HepG2 (cell line): ENCODE measurements at regions not wholly inside any gene's neighbourhood (a gene's known extent, or its start where the extent isn't known, plus 50 kb on each side); places are given as distances from the start of the nearest gene placed in this dataset.

Source experiments
- ATAC-seq: fragments of 200-7000 bp; cut with Tn5 transposase; 3 replicates; pipeline ENCODE4 v1.9.1; 2020; ENCODE audit warnings: mild to moderate bottlenecking, moderate library complexity
- BruUV-seq: library from RNA; stranded (reverse); fragments of 400-500 nt; replicated peaks from 2 replicates; lab custom pipeline; 2021; lab: Mats Ljungman, UMichigan
- CTCF ChIA-PET: fragments of 300-600 bp; formaldehyde crosslinking; extraction: SDS; loops from one replicate; lab custom pipeline; 2021; ENCODE audit warnings: low total read pairs, inconsistent platforms, low intra/inter-chr PET ratio; lab: Yijun Ruan, JAX
- POLR2A ChIA-PET: fragments of 350-600 bp; sonication (Branson Sonifier 250); formaldehyde crosslinking; loops from one replicate; lab custom pipeline; 2020; ENCODE audit warnings: antibody characterized with exemption, inconsistent platforms; lab: Yijun Ruan, JAX
- DNase-seq: peaks from one replicate; pipeline ENCODE4 v3.0.0-alpha.2; 2015; ENCODE audit warnings: low spot score
- FAIRE-seq: peaks from 3 replicates; lab custom pipeline; 2011; peaks lifted over from hg19 to GRCh38; lab: Jason Lieb, UNC
- H2AFZ ChIP-seq: one replicate; pipeline ENCODE4 v1.6.1; 2011; ENCODE audit warnings: low read length, inconsistent platforms
- H3K27ac ChIP-seq: fragments of 300-600 bp; 3 replicates; pipeline ENCODE4 v1.8.0; 2011; ENCODE audit warnings: mixed run types, mild to moderate bottlenecking, mixed read lengths, low read length, inconsistent platforms; ENCODE audit not compliant: insufficient read depth; ENCODE audit errors: extremely low read length
- H3K27me3 ChIP-seq, 2 experiments: fragments of 200-600 bp in 1 of 2; 2 replicates in 1 of 2; 3 replicates in 1 of 2; pipeline versions ENCODE4 v1.6.0 to v1.8.0; 2011; ENCODE audit warnings: low read length in 2 of 2, mild to moderate bottlenecking in 2 of 2, moderate library complexity in 2 of 2, inconsistent platforms in 1 of 2; ENCODE audit not compliant: insufficient read depth in 2 of 2, control insufficient read depth in 1 of 2
- H3K36me3 ChIP-seq, 2 experiments: fragments of 200-600 bp in 1 of 2; replicated peaks in 1 of 2; 2 replicates in 1 of 2; 3 replicates in 1 of 2; pipeline versions ENCODE4 v1.5.1 to v1.8.0; 2011; ENCODE audit warnings: low read length in 2 of 2, inconsistent platforms in 1 of 2; ENCODE audit not compliant: insufficient read depth in 2 of 2, control insufficient read depth in 1 of 2
- H3K4me1 ChIP-seq: 2 replicates; pipeline ENCODE4 v1.5.1; 2012; ENCODE audit warnings: low read length, inconsistent platforms; ENCODE audit not compliant: insufficient read depth
- H3K4me2 ChIP-seq: 2 replicates; pipeline ENCODE4 v1.6.0; 2011; ENCODE audit warnings: low read depth, low read length, inconsistent platforms
- H3K4me3 ChIP-seq, 3 experiments: fragments of 200-600 bp in 1 of 3; sonication (generic), shearing (Covaris generic) in 1 of 3; replicated peaks in 1 of 3; 2 replicates each; pipeline ENCODE4 v1.5.1; 2011 to 2016; ENCODE audit warnings: low read length in 3 of 3, inconsistent platforms in 2 of 3, low read depth in 2 of 3, mild to moderate bottlenecking in 2 of 3, control low read depth in 1 of 3, mixed read lengths in 1 of 3; ENCODE audit not compliant: insufficient read depth in 1 of 3
- H3K79me2 ChIP-seq: one replicate; pipeline ENCODE4 v1.6.1; 2011; ENCODE audit warnings: low read length, inconsistent platforms; ENCODE audit not compliant: insufficient read depth
- H3K9ac ChIP-seq: 2 replicates; pipeline ENCODE4 v1.6.0; 2011; ENCODE audit warnings: mild to moderate bottlenecking, low read depth, low read length, inconsistent platforms; ENCODE audit not compliant: insufficient read depth
- H3K9me3 ChIP-seq: 2 replicates; pipeline ENCODE4 v1.5.1; 2012; ENCODE audit warnings: mild to moderate bottlenecking, low read length
- H4K20me1 ChIP-seq: 2 replicates; pipeline ENCODE4 v1.6.0; 2011; ENCODE audit warnings: inconsistent platforms, mild to moderate bottlenecking, low read length, moderate library complexity; ENCODE audit not compliant: insufficient read depth
- HNF1A ChIP-seq, 2 experiments: sonication (generic) in 1 of 2; formaldehyde crosslinking in 1 of 2; IDR thresholded peaks; 2 replicates each; pipeline versions ENCODE4 v1.4.0 to v1.6.1; 2016 to 2020; ENCODE audit warnings: borderline replicate concordance in 1 of 2, low read depth in 1 of 2, mild to moderate bottlenecking in 1 of 2, missing genetic modification reagents in 1 of 2
- JARID2 ChIP-seq: sonication (generic); formaldehyde crosslinking; IDR thresholded peaks from 2 replicates; pipeline ENCODE4 v1.8.1; 2023; ENCODE audit warnings: missing genetic modification reagents, inconsistent platforms; ENCODE audit not compliant: insufficient replicate concordance
- NFIC ChIP-seq: IDR thresholded peaks from 2 replicates; pipeline ENCODE4 v1.6.1; 2012; ENCODE audit warnings: mild to moderate bottlenecking, low read length, inconsistent platforms
- RFXAP ChIP-seq: sonication (generic); formaldehyde crosslinking; IDR thresholded peaks from 2 replicates; pipeline ENCODE4 v1.4.0; 2020; ENCODE audit warnings: missing genetic modification reagents, borderline replicate concordance
- ZNF101 ChIP-seq: sonication (generic); formaldehyde crosslinking; IDR thresholded peaks from 2 replicates; pipeline ENCODE4 v1.4.0; 2020; ENCODE audit warnings: mild to moderate bottlenecking, low read depth, missing genetic modification reagents, borderline replicate concordance
- ZNF414 ChIP-seq: sonication (generic); formaldehyde crosslinking; IDR thresholded peaks from 2 replicates; pipeline ENCODE4 v1.5.0; 2020; ENCODE audit warnings: missing genetic modification reagents
- ZNF672 ChIP-seq: sonication (generic); formaldehyde crosslinking; IDR thresholded peaks from 2 replicates; pipeline ENCODE4 v1.8.1; 2022; ENCODE audit warnings: missing genetic modification reagents
- ZNF788 ChIP-seq: sonication (generic); formaldehyde crosslinking; IDR thresholded peaks from 2 replicates; pipeline ENCODE4 v1.5.0; 2020; ENCODE audit warnings: mild to moderate bottlenecking, missing genetic modification reagents, borderline replicate concordance
- WGBS: methylation state at CpG from one replicate; pipeline ENCODE4 v1.1.6; 2017; ENCODE audit warnings: low lambda C conversion rate; 5-methylcytosine and 5-hydroxymethylcytosine counted together
- in situ Hi-C: cut with HindIII; loops from 2 replicates; pipeline ENCODE4 v1.10.0; 2017; ENCODE audit warnings: low pct_unique_long_range_greater_than_20kb; ENCODE audit not compliant: extremely low pct_ligation_motif_present
- intact Hi-C: fragments of 100-400 bp; cut with micrococcal nuclease; formaldehyde crosslinking; loops from one replicate; pipeline ENCODE4 v1.10.0; 2022; ENCODE audit not compliant: unreplicated experiment

GRCh38 chr3:41024031-41024836 is 175.1 kb upstream of the CTNNB1 start:
- no TSS peak for BruUV-seq
- H3K27me3 ChIP-seq, result no peaks in the 10 kb centered on the region; a peak in 1 of 5 replicates
- H4K20me1 ChIP-seq, result no peaks in the 10 kb centered on the region
- CTCF ChIA-PET, result no interaction called here
- POLR2A ChIA-PET, result no interaction called here
- H3K79me2 ChIP-seq, result no peaks in the 10 kb centered on the region
- H3K27ac ChIP-seq, result no peak overlapping the region
- ATAC-seq (no peak), DNase-seq (no peak), FAIRE-seq (no peak)
- H3K4me2 ChIP-seq, result no peak overlapping the region
- H3K36me3 ChIP-seq, result no peaks in the 10 kb centered on the region
- H3K9me3 ChIP-seq, result no peaks in the 10 kb centered on the region
- intact Hi-C loops (no loop called here), in situ Hi-C loops (no loop called here)
- no peak for TF ChIP-seq JARID2 (CRISPR knock-in tag)
- no peak for TF ChIP-seq ZNF414 (CRISPR knock-in tag)
- TF ChIP-seq ZNF672 (CRISPR knock-in tag), result no peak
- TF ChIP-seq HNF1A (IDR thresholded peaks at IDR 0.05; ENCODE audit: low read depth), result no peak
- TF ChIP-seq HNF1A (CRISPR knock-in tag; IDR thresholded peaks at IDR 0.05; ENCODE audit: borderline replicate concordance), result no peak
- no peak for TF ChIP-seq ZNF101 (CRISPR knock-in tag)
- no peak for TF ChIP-seq NFIC
- no peak for TF ChIP-seq RFXAP (CRISPR knock-in tag)
- TF ChIP-seq ZNF788 (CRISPR knock-in tag), result no peak
- WGBS, result 15% methylated on average over 5 of the region's 5 CpGs
- no peak overlapping the region for H2AFZ ChIP-seq
- no peak overlapping the region for H3K9ac ChIP-seq
- H3K4me3 ChIP-seq, result no peak overlapping the region
- H3K4me1 ChIP-seq, result no peaks in the 10 kb centered on the region
